ENCODE measurements at regions not wholly inside any gene's neighbourhood (a gene's known extent, or its start where the extent isn't known, plus 50 kb on each side); places are given as distances from the start of the nearest gene placed in this dataset.

DNA sequence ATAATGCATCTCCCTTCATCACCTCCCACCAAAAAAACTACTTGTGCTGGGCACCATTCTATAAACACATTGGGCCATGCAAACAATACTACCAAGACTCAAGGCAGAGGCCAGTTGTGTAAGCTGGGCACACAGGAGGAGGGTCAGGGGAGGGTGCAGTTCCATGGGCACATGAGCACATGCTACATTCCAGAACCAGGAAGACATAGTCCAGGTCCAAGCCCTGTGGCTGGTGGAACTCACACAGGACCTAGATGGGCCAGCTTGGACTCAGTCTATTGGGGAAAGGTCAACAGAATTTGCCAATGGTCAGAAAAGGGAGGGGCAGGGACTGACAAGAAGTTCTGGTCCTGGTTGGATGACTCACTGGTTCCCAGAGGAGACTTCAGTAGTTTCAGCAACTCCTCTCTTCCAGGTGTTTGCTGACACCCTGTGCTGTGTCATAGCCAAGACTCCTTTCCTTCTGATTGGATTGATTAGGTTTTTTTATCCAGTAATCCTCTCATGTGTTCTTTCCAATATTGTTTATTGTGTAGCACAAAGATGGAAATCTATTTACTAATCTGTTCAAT is 249.7 kb downstream of the C1orf94 start:
- H3K79me2 ChIP-seq: no peaks in the 10 kb centered on the region
- H3K27me3 ChIP-seq (ENCODE audit: control insufficient read depth, insufficient read depth, low read length): no peaks in the 10 kb centered on the region
- H3K9me3 ChIP-seq (ENCODE audit: control insufficient read depth, low read length): no peaks in the 10 kb centered on the region
- H3K27ac ChIP-seq: no peak overlapping the region
- no peak overlapping the region for H2AFZ ChIP-seq
- no peaks in the 10 kb centered on the region for H3K4me1 ChIP-seq
- H3K4me2 ChIP-seq (ENCODE audit: low read length): no peak overlapping the region
- no peak overlapping the region for H3K9ac ChIP-seq
- H3K4me3 ChIP-seq (ENCODE audit: low read depth, low read length): no peak overlapping the region
- H3K36me3 ChIP-seq (ENCODE audit: control insufficient read depth, insufficient read depth, low read length): no peaks in the 10 kb centered on the region
- TF ChIP-seq, protein P1, sequence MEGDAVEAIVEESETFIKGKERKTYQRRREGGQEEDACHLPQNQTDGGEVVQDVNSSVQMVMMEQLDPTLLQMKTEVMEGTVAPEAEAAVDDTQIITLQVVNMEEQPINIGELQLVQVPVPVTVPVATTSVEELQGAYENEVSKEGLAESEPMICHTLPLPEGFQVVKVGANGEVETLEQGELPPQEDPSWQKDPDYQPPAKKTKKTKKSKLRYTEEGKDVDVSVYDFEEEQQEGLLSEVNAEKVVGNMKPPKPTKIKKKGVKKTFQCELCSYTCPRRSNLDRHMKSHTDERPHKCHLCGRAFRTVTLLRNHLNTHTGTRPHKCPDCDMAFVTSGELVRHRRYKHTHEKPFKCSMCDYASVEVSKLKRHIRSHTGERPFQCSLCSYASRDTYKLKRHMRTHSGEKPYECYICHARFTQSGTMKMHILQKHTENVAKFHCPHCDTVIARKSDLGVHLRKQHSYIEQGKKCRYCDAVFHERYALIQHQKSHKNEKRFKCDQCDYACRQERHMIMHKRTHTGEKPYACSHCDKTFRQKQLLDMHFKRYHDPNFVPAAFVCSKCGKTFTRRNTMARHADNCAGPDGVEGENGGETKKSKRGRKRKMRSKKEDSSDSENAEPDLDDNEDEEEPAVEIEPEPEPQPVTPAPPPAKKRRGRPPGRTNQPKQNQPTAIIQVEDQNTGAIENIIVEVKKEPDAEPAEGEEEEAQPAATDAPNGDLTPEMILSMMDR (IDR thresholded peaks at IDR 0.05): no peak

DNA sequence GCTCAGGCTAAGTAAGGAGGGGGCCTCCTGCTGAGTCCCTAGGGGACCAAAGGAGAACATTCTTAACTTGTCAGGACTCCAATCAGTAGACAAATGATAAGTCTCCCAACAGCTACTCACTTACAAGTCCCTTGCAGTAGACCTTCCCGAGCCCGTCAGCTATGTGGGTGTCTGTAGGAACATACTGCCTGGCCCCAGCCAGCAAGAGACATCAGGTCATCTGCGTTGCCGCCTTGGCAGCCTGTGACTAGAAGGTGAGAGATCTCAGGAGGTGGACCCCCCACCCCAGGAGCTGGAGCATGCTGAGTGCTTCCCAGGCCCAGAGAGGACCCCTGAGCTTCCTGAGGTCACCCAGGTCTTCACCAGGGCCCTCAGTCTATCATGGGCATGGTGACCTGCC is 250.5 kb downstream of the C1orf94 start:
- no peak overlapping the region for H3K27ac ChIP-seq
- H2AFZ ChIP-seq: no peak overlapping the region
- no peak overlapping the region for H3K9ac ChIP-seq
- H3K79me2 ChIP-seq: no peaks in the 10 kb centered on the region
- no peaks in the 10 kb centered on the region for H3K27me3 ChIP-seq (ENCODE audit: control insufficient read depth, insufficient read depth, low read length)
- TF ChIP-seq, protein P1 (IDR thresholded peaks at IDR 0.05): no peak
- H3K4me3 ChIP-seq (ENCODE audit: low read depth, low read length): no peak overlapping the region
- no peaks in the 10 kb centered on the region for H3K36me3 ChIP-seq (ENCODE audit: control insufficient read depth, insufficient read depth, low read length)
- no peaks in the 10 kb centered on the region for H3K9me3 ChIP-seq (ENCODE audit: control insufficient read depth, low read length)
- H3K4me2 ChIP-seq (ENCODE audit: low read length): no peak overlapping the region
- H3K4me1 ChIP-seq: no peaks in the 10 kb centered on the region

- H3K27ac ChIP-seq: no peak overlapping the region
- no peak overlapping the region for H3K4me3 ChIP-seq (ENCODE audit: low read depth, low read length)
- no peak overlapping the region for H3K4me2 ChIP-seq (ENCODE audit: low read length)
- H3K36me3 ChIP-seq (ENCODE audit: control insufficient read depth, insufficient read depth, low read length): no peaks in the 10 kb centered on the region
- no peak overlapping the region for H2AFZ ChIP-seq
- H3K9ac ChIP-seq: no peak overlapping the region
- H3K27me3 ChIP-seq (ENCODE audit: control insufficient read depth, insufficient read depth, low read length): no peaks in the 10 kb centered on the region
- no peaks in the 10 kb centered on the region for H3K79me2 ChIP-seq
- no peaks in the 10 kb centered on the region for H3K4me1 ChIP-seq
- no peaks in the 10 kb centered on the region for H3K9me3 ChIP-seq (ENCODE audit: control insufficient read depth, low read length)
- TF ChIP-seq, protein P1 (IDR thresholded peaks at IDR 0.05): no peak
Measured at GRCh38 chr1:34433099-34433498, 256.4 kb downstream of the C1orf94 start.

DNA sequence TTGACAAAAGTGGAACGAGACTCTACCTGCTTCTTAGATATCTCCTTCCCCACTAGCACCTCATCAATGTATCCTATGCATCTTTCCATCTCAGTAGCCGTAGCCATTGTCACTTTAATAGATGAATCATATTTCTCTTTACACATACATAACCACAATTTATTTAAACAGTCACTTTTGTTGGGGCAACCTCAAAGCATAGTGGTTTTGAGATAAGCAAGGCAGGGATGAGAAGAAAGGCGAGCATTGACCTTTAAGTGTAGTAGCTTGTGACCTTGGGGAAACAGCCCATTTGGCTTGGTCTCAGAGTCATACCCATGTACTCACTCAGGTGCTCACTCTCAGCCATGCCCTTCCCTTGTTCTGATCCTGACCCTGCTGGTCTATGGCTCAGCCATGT is 260.1 kb downstream of the C1orf94 start:
- TF ChIP-seq, protein P1 (IDR thresholded peaks at IDR 0.05): no peak
- Histone ChIP-seq H3K27me3 (ENCODE audit: control insufficient read depth, insufficient read depth, low read length) (no peaks in the 10 kb centered on the region), H3K79me2 (no peaks in the 10 kb centered on the region), H3K36me3 (ENCODE audit: control insufficient read depth, insufficient read depth, low read length) (no peaks in the 10 kb centered on the region), H3K27ac (no peak overlapping the region), H3K9me3 (ENCODE audit: control insufficient read depth, low read length) (no peaks in the 10 kb centered on the region), H2AFZ (no peak overlapping the region), H3K4me1 (no peaks in the 10 kb centered on the region), H3K4me3 (ENCODE audit: low read depth, low read length) (no peak overlapping the region), H3K9ac (no peak overlapping the region), H3K4me2 (ENCODE audit: low read length) (no peak overlapping the region)

Measured in parathyroid adenoma (tissue), 2 donors.